Chondrocyte (in vitro differentiated cells): ENCODE measurements at regions not wholly inside any gene's neighbourhood (a gene's known extent, or its start where the extent isn't known, plus 50 kb on each side); places are given as distances from the start of the nearest gene placed in this dataset.

Source experiments
- DNase-seq: peaks from one replicate; pipeline ENCODE4 v3.0.0; 2021; ENCODE audit warnings: mixed read lengths, low spot score
- H3K27ac Mint-ChIP-seq: one replicate; pipeline ENCODE4 v1.8.0; 2021; ENCODE audit warnings: mild to moderate bottlenecking, moderate library complexity, mixed read lengths; ENCODE audit not compliant: unreplicated experiment
- H3K27me3 Mint-ChIP-seq: 2 replicates; pipeline ENCODE4 v1.8.0; 2021; ENCODE audit warnings: low read depth, mixed read lengths
- H3K36me3 Mint-ChIP-seq: 2 replicates; pipeline ENCODE4 v1.8.0; 2021; ENCODE audit warnings: low read depth, mixed read lengths
- H3K4me1 Mint-ChIP-seq: 2 replicates; pipeline ENCODE4 v1.8.0; 2021; ENCODE audit warnings: low read depth, mild to moderate bottlenecking, mixed read lengths
- H3K4me3 Mint-ChIP-seq: one replicate; pipeline ENCODE4 v1.8.0; 2021; ENCODE audit warnings: mild to moderate bottlenecking, moderate library complexity, mixed read lengths; ENCODE audit not compliant: unreplicated experiment
- H3K9me3 Mint-ChIP-seq: 2 replicates; pipeline ENCODE4 v1.8.0; 2021; ENCODE audit warnings: low read depth, mixed read lengths
- TF ChIP-seq, protein P1 (sequence below): fragments of 200-600 bp; sonication (generic); IDR thresholded peaks from 2 replicates; pipeline ENCODE4 v1.5.0; 2021; ENCODE audit warnings: antibody characterized with exemption, mild to moderate bottlenecking, moderate library complexity

DNA sequence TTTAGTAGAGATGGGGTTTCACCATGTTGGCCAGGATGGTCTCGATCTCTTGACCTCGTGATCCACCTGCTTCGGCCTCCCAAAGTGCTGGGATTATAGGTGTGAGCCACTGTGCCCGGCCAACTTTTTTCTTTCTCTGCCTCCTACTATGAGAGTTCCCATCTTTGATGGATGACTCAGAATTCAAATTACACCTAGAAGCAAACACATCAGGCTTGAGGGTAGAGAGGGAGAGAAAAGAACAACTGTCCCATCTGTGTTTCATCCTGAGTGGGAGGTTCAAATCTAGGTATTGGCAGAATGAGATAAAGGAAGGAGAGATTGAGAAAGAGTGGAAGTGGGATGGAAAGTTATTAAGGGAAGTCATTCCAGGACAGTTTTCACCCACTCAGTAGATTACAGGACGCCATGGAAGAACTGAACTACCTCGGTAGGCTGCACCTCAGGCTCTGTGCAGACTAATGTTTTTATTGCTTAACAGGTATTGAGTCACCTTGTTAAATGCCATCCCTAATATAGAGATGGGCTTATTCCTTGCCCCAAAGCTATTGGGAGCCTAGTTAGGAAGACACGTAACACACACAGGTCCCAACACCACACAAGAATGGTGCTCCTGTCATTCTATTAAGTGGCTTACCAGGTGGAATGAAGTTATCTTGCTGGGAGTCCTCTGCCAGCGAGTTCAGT is 275.7 kb downstream of the SOX4 start:
- H3K27ac Mint-ChIP-seq: no peak overlapping the region
- no peak for DNase-seq
- TF ChIP-seq, protein P1, sequence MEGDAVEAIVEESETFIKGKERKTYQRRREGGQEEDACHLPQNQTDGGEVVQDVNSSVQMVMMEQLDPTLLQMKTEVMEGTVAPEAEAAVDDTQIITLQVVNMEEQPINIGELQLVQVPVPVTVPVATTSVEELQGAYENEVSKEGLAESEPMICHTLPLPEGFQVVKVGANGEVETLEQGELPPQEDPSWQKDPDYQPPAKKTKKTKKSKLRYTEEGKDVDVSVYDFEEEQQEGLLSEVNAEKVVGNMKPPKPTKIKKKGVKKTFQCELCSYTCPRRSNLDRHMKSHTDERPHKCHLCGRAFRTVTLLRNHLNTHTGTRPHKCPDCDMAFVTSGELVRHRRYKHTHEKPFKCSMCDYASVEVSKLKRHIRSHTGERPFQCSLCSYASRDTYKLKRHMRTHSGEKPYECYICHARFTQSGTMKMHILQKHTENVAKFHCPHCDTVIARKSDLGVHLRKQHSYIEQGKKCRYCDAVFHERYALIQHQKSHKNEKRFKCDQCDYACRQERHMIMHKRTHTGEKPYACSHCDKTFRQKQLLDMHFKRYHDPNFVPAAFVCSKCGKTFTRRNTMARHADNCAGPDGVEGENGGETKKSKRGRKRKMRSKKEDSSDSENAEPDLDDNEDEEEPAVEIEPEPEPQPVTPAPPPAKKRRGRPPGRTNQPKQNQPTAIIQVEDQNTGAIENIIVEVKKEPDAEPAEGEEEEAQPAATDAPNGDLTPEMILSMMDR: no peak
- no peaks in the 10 kb centered on the region for H3K9me3 Mint-ChIP-seq
- H3K4me1 Mint-ChIP-seq: no peaks in the 10 kb centered on the region
- H3K27me3 Mint-ChIP-seq: no peaks in the 10 kb centered on the region
- H3K4me3 Mint-ChIP-seq: no peak overlapping the region
- H3K36me3 Mint-ChIP-seq: no peaks in the 10 kb centered on the region

DNA sequence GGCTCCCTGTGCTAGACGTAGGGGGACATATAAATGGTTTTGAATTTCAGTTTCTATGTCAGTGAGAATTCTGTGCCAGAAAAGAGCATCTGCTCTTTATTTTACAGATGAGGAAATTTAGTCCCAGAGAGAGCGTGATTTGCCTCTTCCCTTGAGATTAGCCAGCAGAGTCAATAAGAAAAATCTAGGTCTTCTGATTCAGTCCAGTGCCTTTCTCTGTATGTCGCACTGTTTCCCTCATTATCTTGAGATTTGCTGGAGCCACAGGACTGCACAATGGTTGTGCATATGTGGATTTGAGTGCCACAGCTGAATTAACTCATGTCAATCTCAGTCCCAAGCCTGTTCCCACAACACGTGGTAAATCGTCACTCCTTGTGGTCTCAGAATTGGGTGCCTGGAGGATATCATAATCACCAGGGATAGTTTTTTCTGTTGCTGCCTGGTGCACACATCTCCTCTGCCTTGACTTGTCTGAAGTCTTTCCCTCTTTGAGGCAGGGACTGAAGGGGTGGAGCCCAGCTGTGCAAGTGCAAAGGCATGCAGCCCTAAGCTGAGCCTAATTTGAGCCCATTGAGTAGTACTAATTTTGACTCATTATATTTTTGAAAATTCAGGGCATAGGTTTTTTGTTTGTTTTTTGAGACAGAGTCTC is 276.7 kb downstream of the SOX4 start:
- DNase-seq: no peak
- Mint-ChIP-seq H3K4me1 (no peaks in the 10 kb centered on the region), H3K9me3 (no peaks in the 10 kb centered on the region), H3K27ac (no peak overlapping the region), H3K27me3 (no peaks in the 10 kb centered on the region), H3K4me3 (no peak overlapping the region), H3K36me3 (no peaks in the 10 kb centered on the region)
- TF ChIP-seq, protein P1: no peak

DNA sequence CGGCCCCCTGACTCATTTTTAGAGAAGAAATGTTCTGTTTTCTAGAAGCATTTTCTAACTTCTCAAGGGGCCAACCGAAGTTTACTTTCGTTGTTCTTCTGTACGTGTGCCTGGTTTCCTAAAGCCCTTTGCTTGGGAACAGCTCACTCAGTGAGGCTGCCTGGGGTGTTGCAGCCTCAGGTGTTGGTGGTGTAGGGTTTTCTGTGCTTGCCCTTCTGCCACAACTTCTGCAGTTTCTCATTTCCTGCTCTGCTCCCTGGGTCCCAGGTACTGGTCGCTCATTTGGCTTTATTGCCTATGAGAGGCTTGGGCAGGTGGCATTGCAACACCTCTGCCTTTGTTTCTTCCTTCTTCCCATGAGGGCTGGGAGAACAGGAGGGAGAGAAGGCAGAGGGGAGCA is 278.3 kb downstream of the SOX4 start:
- H3K27ac Mint-ChIP-seq: no peak overlapping the region
- H3K36me3 Mint-ChIP-seq: no peaks in the 10 kb centered on the region
- no peaks in the 10 kb centered on the region for H3K4me1 Mint-ChIP-seq
- no peaks in the 10 kb centered on the region for H3K27me3 Mint-ChIP-seq
- no peak for DNase-seq
- H3K4me3 Mint-ChIP-seq: no peak overlapping the region
- TF ChIP-seq, protein P1: no peak
- H3K9me3 Mint-ChIP-seq: no peaks in the 10 kb centered on the region

DNA sequence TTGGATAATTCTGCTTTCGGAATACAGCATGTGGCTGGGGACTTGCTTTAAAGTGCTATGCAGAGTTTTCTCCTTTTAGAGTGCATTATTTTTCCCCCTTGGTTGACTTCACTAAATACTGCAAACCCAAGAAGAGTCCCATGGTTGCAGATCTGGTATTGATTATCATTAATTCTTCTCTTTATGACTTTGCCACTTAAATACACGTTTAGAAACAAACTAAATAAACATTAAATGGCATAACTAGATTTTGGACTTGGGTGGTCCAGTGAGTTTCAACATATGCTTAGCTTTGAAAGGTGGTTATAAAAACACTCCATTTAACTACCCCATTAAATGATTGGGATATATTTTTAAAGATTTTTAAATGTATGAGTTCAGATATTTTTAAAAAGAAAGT is 279.2 kb downstream of the SOX4 start:
- no peak for DNase-seq
- Mint-ChIP-seq H3K27me3 (no peaks in the 10 kb centered on the region), H3K4me1 (no peaks in the 10 kb centered on the region), H3K9me3 (no peaks in the 10 kb centered on the region), H3K27ac (no peak overlapping the region), H3K36me3 (no peaks in the 10 kb centered on the region), H3K4me3 (no peak overlapping the region)
- TF ChIP-seq, protein P1: no peak

DNA sequence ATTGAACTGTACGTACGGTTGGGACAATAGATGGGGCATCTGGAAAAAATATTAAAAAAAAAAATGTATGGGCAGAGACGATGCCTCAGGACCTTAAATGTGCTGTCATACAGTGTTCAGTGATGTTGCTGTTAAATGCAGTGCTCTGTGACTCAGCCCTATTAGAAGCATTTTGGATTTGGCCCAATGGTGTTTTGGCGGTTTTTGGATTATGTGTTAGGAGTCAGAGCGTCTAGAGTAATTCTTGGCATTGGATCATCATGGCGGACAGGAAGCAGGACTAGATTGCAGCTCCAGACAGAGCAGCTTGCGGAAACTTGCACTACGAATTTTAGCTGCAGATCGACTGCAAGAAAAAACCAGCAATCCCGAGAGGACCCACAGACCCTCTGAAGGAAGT is 280.0 kb downstream of the SOX4 start:
- Mint-ChIP-seq H3K9me3 (no peaks in the 10 kb centered on the region), H3K4me1 (no peaks in the 10 kb centered on the region), H3K36me3 (no peaks in the 10 kb centered on the region), H3K27me3 (no peaks in the 10 kb centered on the region), H3K4me3 (no peak overlapping the region), H3K27ac (no peak overlapping the region)
- TF ChIP-seq, protein P1: no peak
- no peak for DNase-seq
